Head of caudate nucleus (tissue), 42 donors: ENCODE measurements at regions not wholly inside any gene's neighbourhood (a gene's known extent, or its start where the extent isn't known, plus 50 kb on each side); places are given as distances from the start of the nearest gene placed in this dataset.
"Not testable (repeated sequence)": the region's sequence is repeated elsewhere in the genome, so short reads cannot be mapped to it uniquely, and the experiment has no call there.

ENCODE experiments used
- DNase-seq, 42 donors: peaks; one replicate each; pipeline versions ENCODE4 v3.0.0 to v3.0.0-alpha.2; 2020 to 2021; ENCODE audit warnings: mixed read lengths in 7 of 42
- intact Hi-C: fragments of 100-400 bp; cut with DNase I; formaldehyde crosslinking; loops from one replicate; pipeline ENCODE4 v1.15.0; 2022

GRCh38 chr6:166253778-166254204 lies 54.4 kb downstream of the PRR18 start:
- peak in 5 of 42 donors; percentile 19 to 51 (median 36) for DNase-seq
- intact Hi-C loops: no loop called here

- DNase-seq: peak in 6 of 42 donors; percentile 16 to 55 (median 28)
- intact Hi-C loops: no loop called here
These were observed 54.9 kb downstream of the PRR18 start for GRCh38 chr6:166253281-166253681.

- intact Hi-C loops: no loop called here
These were observed 55.6 kb downstream of the PRR18 start for GRCh38 chr6:166252601-166253000.

GRCh38 chr6:166251655-166252054 lies 56.5 kb downstream of the PRR18 start:
- intact Hi-C loops: no loop called here
- DNase-seq: no peak

More at GRCh38 chr6:166252601-166253000, 55.6 kb downstream of the PRR18 start:
- DNase-seq: no peak

GRCh38 chr6:166251211-166251610 lies 57.0 kb downstream of the PRR18 start:
- DNase-seq: no peak
- intact Hi-C loops: no loop called here

- intact Hi-C loops, DNase-seq: not testable (repeated sequence)
These were observed 59.0 kb downstream of the PRR18 start for GRCh38 chr6:166249061-166249785.

- no peak for DNase-seq
- intact Hi-C loops: no loop called here
These were observed 63.0 kb downstream of the PRR18 start for GRCh38 chr6:166245148-166245547.

GRCh38 chr6:166244353-166245045 lies 63.7 kb downstream of the PRR18 start:
- intact Hi-C loops: no loop called here
- no peak for DNase-seq

- DNase-seq: no peak
- intact Hi-C loops: no loop called here
These were observed 65.3 kb downstream of the PRR18 start for GRCh38 chr6:166242888-166243287.

- intact Hi-C loops: no loop called here
- no peak for DNase-seq
These were observed 66.2 kb downstream of the PRR18 start for GRCh38 chr6:166241974-166242373.

GRCh38 chr6:166240889-166241288 lies 67.3 kb downstream of the PRR18 start:
- DNase-seq: no peak
- intact Hi-C loops: no loop called here

- DNase-seq: no peak
- intact Hi-C loops: no loop called here
These were observed 70.0 kb upstream of the TBXT start for GRCh38 chr6:166237617-166238016.

GRCh38 chr6:166236596-166236995 lies 68.9 kb upstream of the TBXT start:
- no peak for DNase-seq
- intact Hi-C loops: no loop called here

- no peak for DNase-seq
- intact Hi-C loops: no loop called here
These were observed 68.1 kb upstream of the TBXT start for GRCh38 chr6:166235666-166236292.

- DNase-seq, intact Hi-C loops: not testable (repeated sequence)
These were observed 63.5 kb upstream of the TBXT start for GRCh38 chr6:166231181-166231580.

- no peak for DNase-seq
- intact Hi-C loops: no loop called here
These were observed 61.3 kb upstream of the TBXT start for GRCh38 chr6:166228839-166229528.

GRCh38 chr6:166228425-166228824 lies 60.8 kb upstream of the TBXT start:
- intact Hi-C loops: no loop called here
- no peak for DNase-seq

GRCh38 chr6:166223079-166223478 lies 55.4 kb upstream of the TBXT start:
- intact Hi-C loops: no loop called here

GRCh38 chr6:166222631-166223030 lies 55.0 kb upstream of the TBXT start:
- intact Hi-C loops: no loop called here
- DNase-seq: no peak

More at GRCh38 chr6:166223079-166223478, 55.4 kb upstream of the TBXT start:
- no peak for DNase-seq

GRCh38 chr6:166221636-166222035 lies 54.0 kb upstream of the TBXT start:
- DNase-seq: peak in 1 of 42 donors; percentile 30
- intact Hi-C loops: no loop called here
